GM13976 (cell line): ENCODE measurements at regions not wholly inside any gene's neighbourhood (a gene's known extent, or its start where the extent isn't known, plus 50 kb on each side); places are given as distances from the start of the nearest gene placed in this dataset.

Experiments used
- DNase-seq: peaks from one replicate; pipeline ENCODE4 v3.0.0; 2012; ENCODE audit warnings: low spot score
- in situ Hi-C: fragments of 300-500 bp; cut with MboI; formaldehyde crosslinking; loops from one replicate; pipeline ENCODE4 v1.12.0; 2022; ENCODE audit warnings: low sequenced_read_pairs, mixed read lengths, inconsistent platforms; ENCODE audit not compliant: unreplicated experiment
- TF ChIP-seq, protein P1 (sequence below): IDR thresholded peaks from 2 replicates; pipeline ENCODE4 v1.5.1; 2012; ENCODE audit warnings: borderline replicate concordance, mild to moderate bottlenecking; ENCODE audit not compliant: insufficient read depth; ENCODE audit errors: extremely low read depth, missing control alignments, control extremely low read depth

GRCh38 chr12:44961887-44962286, 85.8 kb upstream of the NELL2 start:
- TF ChIP-seq, protein P1, sequence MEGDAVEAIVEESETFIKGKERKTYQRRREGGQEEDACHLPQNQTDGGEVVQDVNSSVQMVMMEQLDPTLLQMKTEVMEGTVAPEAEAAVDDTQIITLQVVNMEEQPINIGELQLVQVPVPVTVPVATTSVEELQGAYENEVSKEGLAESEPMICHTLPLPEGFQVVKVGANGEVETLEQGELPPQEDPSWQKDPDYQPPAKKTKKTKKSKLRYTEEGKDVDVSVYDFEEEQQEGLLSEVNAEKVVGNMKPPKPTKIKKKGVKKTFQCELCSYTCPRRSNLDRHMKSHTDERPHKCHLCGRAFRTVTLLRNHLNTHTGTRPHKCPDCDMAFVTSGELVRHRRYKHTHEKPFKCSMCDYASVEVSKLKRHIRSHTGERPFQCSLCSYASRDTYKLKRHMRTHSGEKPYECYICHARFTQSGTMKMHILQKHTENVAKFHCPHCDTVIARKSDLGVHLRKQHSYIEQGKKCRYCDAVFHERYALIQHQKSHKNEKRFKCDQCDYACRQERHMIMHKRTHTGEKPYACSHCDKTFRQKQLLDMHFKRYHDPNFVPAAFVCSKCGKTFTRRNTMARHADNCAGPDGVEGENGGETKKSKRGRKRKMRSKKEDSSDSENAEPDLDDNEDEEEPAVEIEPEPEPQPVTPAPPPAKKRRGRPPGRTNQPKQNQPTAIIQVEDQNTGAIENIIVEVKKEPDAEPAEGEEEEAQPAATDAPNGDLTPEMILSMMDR: no peak
- no peak for DNase-seq
- in situ Hi-C loops: no loop called here

DNA sequence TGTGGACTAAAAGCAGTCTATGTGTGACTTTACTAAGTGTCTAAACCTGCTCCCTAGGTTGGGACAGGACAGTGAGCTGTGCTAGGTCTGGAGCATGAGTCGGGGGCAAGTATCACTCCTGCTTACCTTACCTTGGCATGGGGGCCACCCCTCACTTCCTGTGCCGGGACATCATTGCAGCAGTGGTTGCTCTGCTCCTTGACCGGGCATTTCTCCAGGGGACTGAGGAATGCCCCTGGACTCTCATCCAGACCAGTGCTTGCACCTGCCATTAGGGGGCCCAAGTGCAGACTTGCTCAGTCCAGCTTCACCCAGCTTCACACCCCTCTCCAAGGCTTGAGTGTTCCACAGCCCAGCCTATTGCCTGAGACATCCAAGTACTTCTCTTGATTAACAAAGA, 84.7 kb upstream of the NELL2 start:
- in situ Hi-C loops: no loop called here
- TF ChIP-seq, protein P1: no peak
- DNase-seq: no peak

DNA sequence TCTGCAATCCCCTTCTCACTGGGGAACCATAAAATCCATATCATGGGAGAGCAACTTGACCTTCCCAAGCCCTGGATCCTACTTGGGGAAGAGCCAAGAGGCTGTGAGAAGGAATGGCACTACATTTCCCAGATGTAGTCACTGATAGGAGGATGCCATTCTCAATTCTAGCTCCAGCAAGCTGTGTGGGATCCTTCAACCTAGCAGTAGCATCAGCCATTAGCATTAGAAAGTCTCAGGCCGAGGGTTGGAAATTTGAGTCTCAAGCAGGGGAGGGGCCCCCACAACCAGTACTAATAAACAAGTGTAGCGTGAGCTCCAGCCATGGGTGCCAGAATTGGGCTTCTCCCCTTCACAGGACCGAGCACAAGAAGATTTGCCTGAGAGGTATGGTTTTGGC, 84.3 kb upstream of the NELL2 start:
- no peak for DNase-seq
- TF ChIP-seq, protein P1: no peak
- in situ Hi-C loops: no loop called here

DNA sequence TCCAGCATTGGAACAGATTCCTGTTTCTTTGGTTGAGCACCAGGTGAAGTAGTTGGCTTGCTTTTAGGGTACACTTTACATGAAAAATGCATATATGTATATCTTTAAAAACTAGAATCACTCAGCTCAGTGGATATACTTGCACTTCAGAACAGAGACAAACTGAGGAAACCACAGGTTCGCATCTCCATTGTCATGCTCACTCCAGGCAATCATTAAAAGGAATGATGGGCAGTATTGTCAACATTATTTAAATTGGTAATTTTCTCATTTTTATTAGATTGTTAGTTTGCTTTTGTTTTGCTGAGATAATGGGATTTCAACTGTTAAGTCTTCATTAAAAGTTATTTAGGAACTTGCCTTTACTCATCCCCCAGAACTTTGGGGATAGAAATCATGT, 71.0 kb upstream of the NELL2 start:
- in situ Hi-C loops: loop anchor here (25.0 kb wide), 1 partner anchor 935 kb away; no protein-coding TSS in a partner anchor
- TF ChIP-seq, protein P1: no peak
- no peak for DNase-seq

GRCh38 chr12:44942714-44943113, 66.6 kb upstream of the NELL2 start:
- no peak for DNase-seq
- in situ Hi-C loops: loop anchor here (25.0 kb wide), 1 partner anchor 930 kb away; no protein-coding TSS in a partner anchor
- TF ChIP-seq, protein P1: no peak

GRCh38 chr12:44930972-44931600, 55.0 kb upstream of the NELL2 start:
- TF ChIP-seq, protein P1: peak; percentile 32
- in situ Hi-C loops: loop anchor here (25.0 kb wide), 1 partner anchor 919 kb away; no protein-coding TSS in a partner anchor

More at GRCh38 chr12:44930972-44931600, 55.0 kb upstream of the NELL2 start:
- DNase-seq: peak; percentile 50
